GM12873 (cell line): ENCODE measurements at regions not wholly inside any gene's neighbourhood (a gene's known extent, or its start where the extent isn't known, plus 50 kb on each side); places are given as distances from the start of the nearest gene placed in this dataset.

Experiments
- TF ChIP-seq, protein P1 (sequence below): IDR thresholded peaks from 2 replicates; pipeline ENCODE4 v1.5.1; 2012; ENCODE audit warnings: low read depth, mild to moderate bottlenecking, moderate library complexity, low read length, control low read depth; ENCODE audit not compliant: insufficient read depth; ENCODE audit errors: missing control alignments

DNA sequence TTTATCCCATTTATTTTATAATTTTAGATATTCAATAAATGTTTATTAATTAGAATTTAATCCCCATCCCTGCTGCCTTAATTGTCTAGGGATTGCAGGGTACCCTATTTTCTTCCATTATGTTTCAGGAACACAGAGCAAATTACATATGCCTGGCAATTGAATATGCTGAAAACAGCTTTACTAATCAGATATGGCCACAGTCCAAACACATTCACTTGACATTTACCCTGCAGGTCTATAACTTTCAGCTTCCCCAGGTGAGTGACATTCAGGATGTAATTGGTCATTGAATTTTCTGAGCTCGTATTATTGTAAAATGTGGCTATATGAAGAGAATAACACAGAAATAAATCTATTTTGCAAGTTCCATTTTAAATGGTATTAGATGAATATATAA lies 218.7 kb upstream of the NDST4 start:
- TF ChIP-seq, protein P1, sequence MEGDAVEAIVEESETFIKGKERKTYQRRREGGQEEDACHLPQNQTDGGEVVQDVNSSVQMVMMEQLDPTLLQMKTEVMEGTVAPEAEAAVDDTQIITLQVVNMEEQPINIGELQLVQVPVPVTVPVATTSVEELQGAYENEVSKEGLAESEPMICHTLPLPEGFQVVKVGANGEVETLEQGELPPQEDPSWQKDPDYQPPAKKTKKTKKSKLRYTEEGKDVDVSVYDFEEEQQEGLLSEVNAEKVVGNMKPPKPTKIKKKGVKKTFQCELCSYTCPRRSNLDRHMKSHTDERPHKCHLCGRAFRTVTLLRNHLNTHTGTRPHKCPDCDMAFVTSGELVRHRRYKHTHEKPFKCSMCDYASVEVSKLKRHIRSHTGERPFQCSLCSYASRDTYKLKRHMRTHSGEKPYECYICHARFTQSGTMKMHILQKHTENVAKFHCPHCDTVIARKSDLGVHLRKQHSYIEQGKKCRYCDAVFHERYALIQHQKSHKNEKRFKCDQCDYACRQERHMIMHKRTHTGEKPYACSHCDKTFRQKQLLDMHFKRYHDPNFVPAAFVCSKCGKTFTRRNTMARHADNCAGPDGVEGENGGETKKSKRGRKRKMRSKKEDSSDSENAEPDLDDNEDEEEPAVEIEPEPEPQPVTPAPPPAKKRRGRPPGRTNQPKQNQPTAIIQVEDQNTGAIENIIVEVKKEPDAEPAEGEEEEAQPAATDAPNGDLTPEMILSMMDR, result no peak

DNA sequence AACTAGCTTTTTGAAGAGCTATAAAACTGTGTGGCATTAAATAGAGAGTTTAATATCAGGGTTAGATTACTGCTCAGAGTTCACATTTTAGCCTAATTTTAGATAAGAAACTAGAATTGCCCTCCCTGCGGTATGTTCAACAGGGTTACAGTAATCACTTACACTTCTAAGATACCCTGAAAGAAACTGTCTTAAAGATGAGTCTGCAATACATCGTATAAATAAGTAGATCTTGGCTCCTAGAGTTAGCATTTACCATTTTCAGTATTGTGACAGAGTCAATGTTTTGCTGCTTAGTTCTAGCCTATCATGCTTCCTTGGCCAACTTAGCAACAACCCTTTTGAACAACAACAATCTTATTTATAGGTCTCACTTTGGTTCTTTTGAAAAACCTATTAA lies 217.8 kb upstream of the NDST4 start:
- TF ChIP-seq, protein P1, result no peak

DNA sequence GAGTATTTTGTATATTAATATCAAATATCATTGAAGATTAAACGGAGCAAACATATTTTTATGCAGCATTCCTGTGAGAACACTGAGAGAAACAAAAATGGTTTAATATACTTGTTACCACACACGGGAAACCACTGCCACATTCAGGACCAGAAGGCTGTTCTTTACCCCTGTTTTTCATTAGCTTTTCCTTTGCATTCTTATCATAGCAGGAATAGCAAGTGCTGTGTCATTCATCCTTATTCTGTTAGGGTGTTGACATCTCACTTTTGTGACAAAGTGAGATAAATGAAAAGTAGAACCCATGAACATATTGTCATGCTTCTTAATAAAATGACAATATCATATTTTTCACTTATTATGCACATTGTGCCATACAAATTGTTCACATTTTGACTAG lies 212.4 kb upstream of the NDST4 start:
- TF ChIP-seq, protein P1, result no peak

DNA sequence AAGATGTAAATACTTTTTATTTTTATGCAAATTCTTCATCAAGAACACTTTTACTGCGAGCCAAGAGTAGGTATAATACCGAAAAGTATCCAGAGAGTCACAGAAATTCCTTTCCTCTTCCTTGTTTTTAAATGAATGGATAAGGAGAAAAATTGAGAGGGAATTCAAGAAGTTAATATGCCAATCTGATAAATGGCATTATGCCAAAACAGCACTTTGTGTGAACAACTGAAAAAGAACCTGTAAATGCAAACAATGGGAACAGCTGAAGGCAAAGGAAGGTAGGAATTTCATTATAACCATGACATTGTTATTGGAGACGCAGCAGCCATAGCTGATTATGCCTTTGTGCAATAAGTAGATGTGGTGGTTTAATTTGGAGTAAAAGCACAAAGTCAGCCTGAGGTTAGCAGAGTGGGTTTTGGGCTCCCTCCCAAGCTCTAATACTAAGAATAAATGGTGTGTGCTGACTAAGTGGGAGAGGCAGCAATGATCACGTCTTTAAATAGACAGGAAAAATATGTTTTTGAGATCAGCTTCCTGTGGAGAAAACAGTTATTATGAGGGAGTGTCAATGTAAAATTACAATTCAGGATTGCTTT lies 209.8 kb upstream of the NDST4 start:
- TF ChIP-seq, protein P1, result no peak

DNA sequence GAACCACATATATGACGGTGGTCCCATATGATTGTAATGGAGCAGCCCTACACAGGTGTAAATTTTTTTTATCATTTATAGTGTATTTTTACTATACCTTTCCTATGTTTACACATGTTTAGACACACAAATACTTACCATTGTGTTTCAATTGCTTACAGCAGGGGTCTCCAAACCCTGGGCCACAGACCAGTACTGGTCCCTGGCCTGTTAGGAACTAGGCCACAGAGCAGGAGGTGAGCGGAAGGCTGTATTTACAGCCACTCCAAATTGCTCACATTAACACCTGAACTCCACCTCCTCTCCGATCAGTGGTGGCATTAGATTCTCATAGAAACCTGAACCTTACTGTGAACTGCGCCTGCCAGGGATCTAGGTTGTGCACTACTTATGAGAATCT lies 201.8 kb upstream of the NDST4 start:
- TF ChIP-seq, protein P1, result no peak

DNA sequence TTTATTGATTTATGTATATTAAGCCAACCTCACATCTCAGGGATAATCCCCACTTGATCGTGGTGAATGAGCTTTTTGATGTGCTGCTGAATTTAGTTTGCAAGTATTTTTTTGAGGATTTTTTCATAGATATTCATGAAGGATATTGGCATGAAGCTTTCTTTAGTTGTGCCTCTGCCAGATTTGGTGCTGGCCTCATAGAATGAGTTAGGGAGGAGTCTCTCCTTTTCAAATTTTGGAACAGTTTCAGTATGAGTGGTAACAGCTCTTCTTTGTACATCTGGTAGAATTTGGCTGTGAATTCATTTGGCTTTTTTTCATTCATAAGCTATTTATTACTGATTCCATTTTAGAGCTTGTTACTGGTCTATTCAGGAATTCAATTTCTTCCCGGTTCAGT lies 197.2 kb upstream of the NDST4 start:
- TF ChIP-seq, protein P1, result no peak

DNA sequence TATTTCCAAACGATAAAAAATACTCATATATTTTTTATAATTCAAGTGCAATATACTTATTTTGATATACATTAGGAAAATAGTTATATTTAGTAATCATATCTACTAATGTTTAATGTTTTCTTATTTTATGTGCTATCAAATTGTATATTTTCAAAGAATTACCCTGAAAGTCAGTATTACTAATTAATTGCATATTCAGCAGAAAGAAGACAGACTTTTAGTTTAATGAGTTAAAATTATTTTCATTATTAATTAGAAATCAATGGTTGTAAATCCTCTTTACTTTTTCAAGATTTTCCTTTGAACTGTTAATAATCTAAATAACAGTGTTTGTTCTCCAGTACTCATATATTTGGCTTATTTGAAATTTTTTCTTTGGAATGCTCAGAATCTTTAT lies 181.3 kb upstream of the NDST4 start:
- TF ChIP-seq, protein P1, result no peak
